HCT116 (cell line): ENCODE measurements at regions not wholly inside any gene's neighbourhood (a gene's known extent, or its start where the extent isn't known, plus 50 kb on each side); places are given as distances from the start of the nearest gene placed in this dataset.

Experiments used
- ATAC-seq: fragments of 200-7000 bp; cut with Tn5 transposase; 2 replicates; pipeline ENCODE4 v1.9.1; 2020; ENCODE audit warnings: mild to moderate bottlenecking, moderate library complexity
- BruUV-seq: library from RNA; stranded (reverse); fragments of 400-500 nt; replicated peaks from 2 replicates; lab custom pipeline; 2021; lab: Mats Ljungman, UMichigan
- CTCF ChIA-PET: fragments of 300-600 bp; sonication (Branson Sonifier 250); formaldehyde crosslinking; loops from one replicate; lab custom pipeline; 2021; ENCODE audit warnings: antibody characterized with exemption; lab: Charles Lee
- POLR2A ChIA-PET: fragments of 300-600, 350-600 bp; sonication (Branson Sonifier 250); formaldehyde crosslinking; loops from one replicate; lab custom pipeline; 2021; ENCODE audit warnings: antibody characterized with exemption; lab: Charles Lee
- RAD21 ChIA-PET, 2 experiments: fragments of 300-600 bp; sonication (Branson Sonifier 250); formaldehyde crosslinking; loops; one replicate each; lab custom pipeline; 2023; ENCODE audit warnings: low total read pairs in 2 of 2; ENCODE audit not compliant: uncharacterized antibody in 2 of 2, unreplicated experiment in 2 of 2, low non-redundant PET in 1 of 2; lab: Charles Lee
- DNase-seq: peaks from one replicate; pipeline ENCODE4 v3.0.0-alpha.2; 2010; ENCODE audit warnings: low read depth, low spot score
- H2AFZ ChIP-seq: fragments of 200-600 bp; shearing (Covaris generic), sonication (generic); 2 replicates; pipeline ENCODE4 v1.6.1; 2017; ENCODE audit warnings: low read depth, mixed run types, mixed read lengths, antibody characterized with exemption, low read length; ENCODE audit not compliant: poor library complexity, severe bottlenecking
- H3K27ac ChIP-seq: 2 replicates; pipeline ENCODE4 v1.5.1; 2012; ENCODE audit warnings: low read depth, low read length
- H3K27me3 ChIP-seq: fragments of 200-600 bp; sonication (generic); 2 replicates; pipeline ENCODE4 v1.6.1; 2016; ENCODE audit warnings: mixed run types, low read length, mixed read lengths; ENCODE audit not compliant: insufficient read depth
- H3K36me3 ChIP-seq, 2 experiments: fragments of 200-500 bp in 1 of 2; fragments of 200-600 bp in 1 of 2; sonication (Bioruptor generic) in 1 of 2; sonication (generic) in 1 of 2; 2 replicates each; pipeline versions ENCODE4 v1.5.1 to v1.6.1; 2014 to 2016; ENCODE audit warnings: low read length in 2 of 2, inconsistent platforms in 1 of 2, mixed read lengths in 1 of 2, mixed run types in 1 of 2; ENCODE audit not compliant: insufficient read depth in 2 of 2, control insufficient read depth in 1 of 2
- H3K4me1 ChIP-seq, 2 experiments: fragments of 200-600 bp in 1 of 2; sonication (generic) in 1 of 2; 2 replicates each; pipeline versions ENCODE4 v1.5.1 to v1.6.1; 2012 to 2017; ENCODE audit warnings: low read length in 2 of 2, inconsistent platforms in 1 of 2, mild to moderate bottlenecking in 1 of 2, mixed read lengths in 1 of 2, mixed run types in 1 of 2, moderate library complexity in 1 of 2; ENCODE audit not compliant: insufficient read depth in 2 of 2, control insufficient read depth in 1 of 2
- H3K4me2 ChIP-seq: fragments of 200-600 bp; sonication (generic); 2 replicates; pipeline ENCODE4 v1.6.1; 2017; ENCODE audit warnings: mixed run types, low read length, mixed read lengths
- H3K4me3 ChIP-seq, 2 experiments: fragments of 200-600 bp in 1 of 2; sonication (generic) in 1 of 2; replicated peaks in 1 of 2; 2 replicates each; pipeline ENCODE4 v1.5.1; 2011 to 2016; ENCODE audit warnings: low read length in 2 of 2, control low read depth in 1 of 2, low read depth in 1 of 2, mild to moderate bottlenecking in 1 of 2, mixed read lengths in 1 of 2, mixed run types in 1 of 2
- H3K79me2 ChIP-seq: fragments of 200-600 bp; sonication (generic); 2 replicates; pipeline ENCODE4 v1.6.1; 2017; ENCODE audit warnings: mild to moderate bottlenecking, mixed run types, low read length, moderate library complexity, mixed read lengths; ENCODE audit not compliant: insufficient read depth
- H3K9ac ChIP-seq: fragments of 200-600 bp; sonication (generic); 2 replicates; pipeline ENCODE4 v1.6.1; 2016; ENCODE audit warnings: low read length, mixed read lengths
- H3K9me2 ChIP-seq: fragments of 200-600 bp; sonication (generic), shearing (Covaris generic); 2 replicates; pipeline ENCODE4 v1.6.1; 2017; ENCODE audit warnings: mixed run types, mild to moderate bottlenecking, moderate library complexity; ENCODE audit not compliant: insufficient read depth
- H3K9me3 ChIP-seq, 2 experiments: fragments of 200-500 bp in 1 of 2; fragments of 200-600 bp in 1 of 2; sonication (Bioruptor generic) in 1 of 2; sonication (generic) in 1 of 2; 2 replicates each; pipeline ENCODE4 v1.6.1; 2014 to 2017; ENCODE audit warnings: low read length in 2 of 2, mixed read lengths in 2 of 2, inconsistent platforms in 1 of 2, low read depth in 1 of 2, mild to moderate bottlenecking in 1 of 2, mixed run types in 1 of 2, moderate library complexity in 1 of 2; ENCODE audit not compliant: control insufficient read depth in 1 of 2, insufficient read depth in 1 of 2
- H4K20me1 ChIP-seq: fragments of 200-600 bp; sonication (generic), shearing (Covaris generic); 2 replicates; pipeline ENCODE4 v1.6.1; 2017; ENCODE audit warnings: mixed run types, mild to moderate bottlenecking, moderate library complexity; ENCODE audit not compliant: insufficient read depth
- ATF3 ChIP-seq: IDR thresholded peaks from 2 replicates; pipeline ENCODE4 v1.6.1; 2012
- CTCF ChIP-seq, 3 experiments: fragments of 200-600 bp in 1 of 3; sonication (generic) in 1 of 3; IDR thresholded peaks in 2 of 3; conservative IDR thresholded peaks in 1 of 3; 2 replicates each; pipeline ENCODE4 v1.5.1; 2012 to 2017; ENCODE audit warnings: low read depth in 2 of 3, low read length in 2 of 3, antibody characterized with exemption in 1 of 3, borderline replicate concordance in 1 of 3, control low read depth in 1 of 3, mild to moderate bottlenecking in 1 of 3, mixed read lengths in 1 of 3, mixed run types in 1 of 3, moderate library complexity in 1 of 3; ENCODE audit not compliant: insufficient read depth in 1 of 3
- EZH2 ChIP-seq: fragments of 200-600 bp; sonication (generic); IDR thresholded peaks from 2 replicates; pipeline ENCODE4 v1.6.1; 2017; ENCODE audit warnings: antibody characterized with exemption, mixed run types
- EZH2phosphoT487 ChIP-seq: fragments of 200-600 bp; IDR thresholded peaks from 2 replicates; pipeline ENCODE4 v1.6.1; 2018; ENCODE audit warnings: antibody characterized with exemption, borderline replicate concordance
- FOSL1 ChIP-seq: IDR thresholded peaks from 2 replicates; pipeline ENCODE4 v1.6.1; 2012; ENCODE audit warnings: low read depth
- REST ChIP-seq: IDR thresholded peaks from 2 replicates; pipeline ENCODE4 v1.6.1; 2012; ENCODE audit warnings: low read depth
- SIN3A ChIP-seq: IDR thresholded peaks from 2 replicates; pipeline ENCODE4 v1.6.1; 2012; ENCODE audit warnings: low read depth
- SRF ChIP-seq: IDR thresholded peaks from 2 replicates; pipeline ENCODE4 v1.6.1; 2012; ENCODE audit warnings: low read depth
- intact Hi-C: fragments of 100-400 bp; cut with micrococcal nuclease; formaldehyde crosslinking; loops from 2 replicates; pipeline ENCODE4 v1.10.0; 2022

- Histone ChIP-seq H2AFZ (no peak overlapping the region), H3K9me3 (no peaks in the 10 kb centered on the region), H3K4me1 (peaks cover 13 to 36% of the 10 kb centered on the region in 2 experiments), H3K79me2 (no peaks in the 10 kb centered on the region), H3K36me3 (no peaks in the 10 kb centered on the region), H3K4me2 (no peak overlapping the region), H3K27ac (no peak overlapping the region), H3K9me2 (no peaks in the 10 kb centered on the region), H3K9ac (no peak overlapping the region), H4K20me1 (no peaks in the 10 kb centered on the region), H3K27me3 (no peaks in the 10 kb centered on the region), H3K4me3 (no peak overlapping the region)
- DNase-seq, result no peak
- TF ChIP-seq SRF (no peak), EZH2phosphoT487 (no peak), SIN3A (no peak), EZH2 (no peak), FOSL1 (no peak), CTCF (IDR thresholded peaks at IDR 0.05 in 2 of 3, conservative IDR thresholded peaks at IDR 0.05 in 1 of 3; ENCODE audit: borderline replicate concordance in 1 of 3, insufficient read depth in 1 of 3, low read depth in 2 of 3, low read length in 2 of 3) (no peak), ATF3 (no peak), REST (no peak)
- ChIA-PET CTCF (no interaction called here), RAD21 (no interaction called here), POLR2A (no interaction called here)
- ATAC-seq, result no peak
- no TSS peak for BruUV-seq
- intact Hi-C loops, result no loop called here
Observed at GRCh38 chr9:124088476-124088837, 76.9 kb downstream of the LHX2 start.
